ENCODE measurements at regions not wholly inside any gene's neighbourhood (a gene's known extent, or its start where the extent isn't known, plus 50 kb on each side); places are given as distances from the start of the nearest gene placed in this dataset.
"Not testable (repeated sequence)": the region's sequence is repeated elsewhere in the genome, so short reads cannot be mapped to it uniquely, and the experiment has no call there.

GRCh38 chr12:20160899-20161298 is 207.4 kb upstream of the PDE3A start:
- TF ChIP-seq, protein P1, sequence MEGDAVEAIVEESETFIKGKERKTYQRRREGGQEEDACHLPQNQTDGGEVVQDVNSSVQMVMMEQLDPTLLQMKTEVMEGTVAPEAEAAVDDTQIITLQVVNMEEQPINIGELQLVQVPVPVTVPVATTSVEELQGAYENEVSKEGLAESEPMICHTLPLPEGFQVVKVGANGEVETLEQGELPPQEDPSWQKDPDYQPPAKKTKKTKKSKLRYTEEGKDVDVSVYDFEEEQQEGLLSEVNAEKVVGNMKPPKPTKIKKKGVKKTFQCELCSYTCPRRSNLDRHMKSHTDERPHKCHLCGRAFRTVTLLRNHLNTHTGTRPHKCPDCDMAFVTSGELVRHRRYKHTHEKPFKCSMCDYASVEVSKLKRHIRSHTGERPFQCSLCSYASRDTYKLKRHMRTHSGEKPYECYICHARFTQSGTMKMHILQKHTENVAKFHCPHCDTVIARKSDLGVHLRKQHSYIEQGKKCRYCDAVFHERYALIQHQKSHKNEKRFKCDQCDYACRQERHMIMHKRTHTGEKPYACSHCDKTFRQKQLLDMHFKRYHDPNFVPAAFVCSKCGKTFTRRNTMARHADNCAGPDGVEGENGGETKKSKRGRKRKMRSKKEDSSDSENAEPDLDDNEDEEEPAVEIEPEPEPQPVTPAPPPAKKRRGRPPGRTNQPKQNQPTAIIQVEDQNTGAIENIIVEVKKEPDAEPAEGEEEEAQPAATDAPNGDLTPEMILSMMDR (conservative IDR thresholded peaks at IDR 0.05; ENCODE audit: low read length): not testable (repeated sequence)
- not testable (repeated sequence) for TF ChIP-seq EZH2phosphoT487 (IDR thresholded peaks at IDR 0.05; ENCODE audit: borderline replicate concordance)
